Glomerular endothelial cell (primary cell): ENCODE measurements at regions not wholly inside any gene's neighbourhood (a gene's known extent, or its start where the extent isn't known, plus 50 kb on each side); places are given as distances from the start of the nearest gene placed in this dataset.
"Not testable (repeated sequence)": the region's sequence is repeated elsewhere in the genome, so short reads cannot be mapped to it uniquely, and the experiment has no call there.

Source experiments
- DNase-seq: peaks from one replicate; pipeline ENCODE4 v3.0.0-alpha.2; 2011; ENCODE audit warnings: low read depth, low spot score; ENCODE audit errors: extremely low read depth

- DNase-seq, result no peak
Observed at GRCh38 chr4:97123573-97123972, 1019.7 kb downstream of the STPG2 start.

- no peak for DNase-seq
Observed at GRCh38 chr4:97132435-97132834, 1010.8 kb downstream of the STPG2 start.

GRCh38 chr4:97134456-97134855 lies 1008.8 kb downstream of the STPG2 start:
- DNase-seq, result no peak

- no peak for DNase-seq
Observed at GRCh38 chr4:97139791-97140190, 1003.5 kb downstream of the STPG2 start.

GRCh38 chr4:97140545-97140944 lies 1002.7 kb downstream of the STPG2 start:
- no peak for DNase-seq

- DNase-seq, result not testable (repeated sequence)
Observed at GRCh38 chr4:97141332-97141731, 1001.9 kb downstream of the STPG2 start.

- DNase-seq, result no peak
Observed at GRCh38 chr4:97142410-97142809, 1000.9 kb downstream of the STPG2 start.

- DNase-seq, result no peak
Observed at GRCh38 chr4:97142893-97143292, 1000.4 kb downstream of the STPG2 start.

GRCh38 chr4:97144199-97144598 lies 999.1 kb downstream of the STPG2 start:
- no peak for DNase-seq

- DNase-seq, result no peak
Observed at GRCh38 chr4:97150966-97151365, 992.3 kb downstream of the STPG2 start.

- no peak for DNase-seq
Observed at GRCh38 chr4:97152149-97152548, 991.1 kb downstream of the STPG2 start.

GRCh38 chr4:97153042-97153441 lies 990.2 kb downstream of the STPG2 start:
- no peak for DNase-seq

GRCh38 chr4:97159625-97160024 lies 983.7 kb downstream of the STPG2 start:
- DNase-seq, result no peak

GRCh38 chr4:97185233-97185632 lies 958.0 kb downstream of the STPG2 start:
- DNase-seq, result no peak

GRCh38 chr4:97197106-97197505 lies 946.2 kb downstream of the STPG2 start:
- DNase-seq, result no peak

- DNase-seq, result no peak
Observed at GRCh38 chr4:97208749-97209148, 934.5 kb downstream of the STPG2 start.

GRCh38 chr4:97215409-97215941 lies 927.8 kb downstream of the STPG2 start:
- no peak for DNase-seq

GRCh38 chr4:97216046-97216445 lies 927.2 kb downstream of the STPG2 start:
- no peak for DNase-seq

GRCh38 chr4:97235521-97235920 lies 907.8 kb downstream of the STPG2 start:
- DNase-seq, result no peak

- DNase-seq, result no peak
Observed at GRCh38 chr4:97238956-97239666, 904.2 kb downstream of the STPG2 start.

GRCh38 chr4:97239667-97239997 lies 903.6 kb downstream of the STPG2 start:
- no peak for DNase-seq

GRCh38 chr4:97252615-97253154 lies 890.6 kb downstream of the STPG2 start:
- no peak for DNase-seq

GRCh38 chr4:97262769-97263168 lies 880.5 kb downstream of the STPG2 start:
- DNase-seq, result no peak
